ENCODE measurements at regions not wholly inside any gene's neighbourhood (a gene's known extent, or its start where the extent isn't known, plus 50 kb on each side); places are given as distances from the start of the nearest gene placed in this dataset.

- ATAC-seq: no peak
These were observed 50.4 kb upstream of the SCRG1 start for GRCh38 chr4:173449380-173449717.

GRCh38 chr4:173448608-173449379, 49.9 kb upstream of the SCRG1 start:
- intact Hi-C loops (cut with DNase I; ENCODE audit: low total_unique reads): no loop called here
- Histone ChIP-seq H3K4me3 (no peak overlapping the region), H3K36me3 (no peaks in the 10 kb centered on the region), H3K9me3 (no peaks in the 10 kb centered on the region), H3K27me3 (no peaks in the 10 kb centered on the region), H3K4me1 (peaks cover 6 to 10% of the 10 kb centered on the region in 2 donors), H3K27ac (no peak overlapping the region)
- in situ Hi-C loops (cut with MboI; ENCODE audit: low sequenced_read_pairs in 4 of 4): no loop called here
- DNase-seq: no peak
- ATAC-seq: no peak
- TF ChIP-seq POLR2A (IDR thresholded peaks at IDR 0.05) (no peak), CTCF (IDR thresholded peaks at IDR 0.05 in 4 of 5, conservative IDR thresholded peaks at IDR 0.05 in 1 of 5) (no peak)

More at GRCh38 chr4:173449380-173449717, 50.4 kb upstream of the SCRG1 start:
- TF ChIP-seq CTCF (IDR thresholded peaks at IDR 0.05 in 4 of 5, conservative IDR thresholded peaks at IDR 0.05 in 1 of 5) (no peak), POLR2A (IDR thresholded peaks at IDR 0.05) (no peak)
- DNase-seq: no peak
- in situ Hi-C loops (cut with MboI; ENCODE audit: low sequenced_read_pairs in 4 of 4): no loop called here
- no peaks in the 10 kb centered on the region for H3K27me3 ChIP-seq
- H3K9me3 ChIP-seq: no peaks in the 10 kb centered on the region
- intact Hi-C loops (cut with DNase I; ENCODE audit: low total_unique reads): no loop called here
- no peak overlapping the region for H3K4me3 ChIP-seq
- H3K27ac ChIP-seq: no peak overlapping the region
- H3K4me1 ChIP-seq: peaks cover 6 to 10% of the 10 kb centered on the region in 2 donors
- no peaks in the 10 kb centered on the region for H3K36me3 ChIP-seq
